Astrocyte (in vitro differentiated cells and primary cell): ENCODE measurements at regions not wholly inside any gene's neighbourhood (a gene's known extent, or its start where the extent isn't known, plus 50 kb on each side); places are given as distances from the start of the nearest gene placed in this dataset.

Experiments
- DNase-seq: peaks from one replicate; pipeline ENCODE4 v3.0.0-alpha.2; 2010; ENCODE audit warnings: low read depth
- FAIRE-seq: peaks from 2 replicates; lab custom pipeline; 2011; peaks lifted over from hg19 to GRCh38; lab: Jason Lieb, UNC
- H2AFZ ChIP-seq: 2 replicates; pipeline ENCODE4 v1.6.0; 2012; ENCODE audit warnings: low read depth, low read length, inconsistent platforms
- H3K27ac ChIP-seq: 2 replicates; pipeline ENCODE4 v1.5.1; 2011; ENCODE audit warnings: low read depth, low read length, inconsistent platforms
- H3K27me3 ChIP-seq: 2 replicates; pipeline ENCODE4 v1.6.0; 2011; ENCODE audit warnings: low read length, inconsistent platforms; ENCODE audit not compliant: insufficient read depth
- H3K36me3 ChIP-seq: 2 replicates; pipeline ENCODE4 v1.5.1; 2011; ENCODE audit warnings: low read length, inconsistent platforms; ENCODE audit not compliant: insufficient read depth
- H3K4me1 ChIP-seq: 2 replicates; pipeline ENCODE4 v1.5.1; 2011; ENCODE audit warnings: low read length, inconsistent platforms; ENCODE audit not compliant: insufficient read depth
- H3K4me2 ChIP-seq: 2 replicates; pipeline ENCODE4 v1.6.0; 2012; ENCODE audit warnings: low read length, inconsistent platforms
- H3K4me3 ChIP-seq: 2 replicates; pipeline ENCODE4 v1.5.1; 2011; ENCODE audit warnings: low read depth, mild to moderate bottlenecking, low read length, inconsistent platforms; ENCODE audit not compliant: insufficient read depth
- H3K79me2 ChIP-seq: 2 replicates; pipeline ENCODE4 v1.6.0; 2012; ENCODE audit warnings: mild to moderate bottlenecking, low read length, inconsistent platforms; ENCODE audit not compliant: insufficient read depth
- H3K9ac ChIP-seq: 2 replicates; pipeline ENCODE4 v1.6.0; 2012; ENCODE audit warnings: mild to moderate bottlenecking, low read length, inconsistent platforms
- H3K9me3 ChIP-seq: 2 replicates; pipeline ENCODE4 v1.5.1; 2012; ENCODE audit warnings: low read depth, mild to moderate bottlenecking, low read length, inconsistent platforms; ENCODE audit not compliant: insufficient read depth
- H4K20me1 ChIP-seq: 2 replicates; pipeline ENCODE4 v1.6.0; 2012; ENCODE audit warnings: low read length, inconsistent platforms; ENCODE audit not compliant: insufficient read depth
- H3K27ac Mint-ChIP-seq: one replicate; pipeline ENCODE4 v1.8.0; 2021; ENCODE audit warnings: mild to moderate bottlenecking, mixed read lengths; ENCODE audit not compliant: unreplicated experiment
- H3K27me3 Mint-ChIP-seq: one replicate; pipeline ENCODE4 v1.8.0; 2021; ENCODE audit warnings: low read depth, mixed read lengths; ENCODE audit not compliant: unreplicated experiment
- H3K36me3 Mint-ChIP-seq: one replicate; pipeline ENCODE4 v1.8.0; 2021; ENCODE audit warnings: low read depth, mixed read lengths; ENCODE audit not compliant: unreplicated experiment
- H3K4me1 Mint-ChIP-seq: one replicate; pipeline ENCODE4 v1.8.0; 2021; ENCODE audit warnings: low read depth, mixed read lengths; ENCODE audit not compliant: unreplicated experiment
- H3K4me3 Mint-ChIP-seq: one replicate; pipeline ENCODE4 v1.8.0; 2021; ENCODE audit warnings: mild to moderate bottlenecking, moderate library complexity, mixed read lengths; ENCODE audit not compliant: unreplicated experiment
- H3K9me3 Mint-ChIP-seq: one replicate; pipeline ENCODE4 v1.8.0; 2021; ENCODE audit warnings: mild to moderate bottlenecking, mixed read lengths; ENCODE audit not compliant: unreplicated experiment
- EZH2 ChIP-seq: IDR thresholded peaks from 2 replicates; pipeline ENCODE4 v1.6.1; 2012; ENCODE audit warnings: mild to moderate bottlenecking, low read length, inconsistent platforms; ENCODE audit not compliant: insufficient read depth
- TF ChIP-seq, protein P1 (sequence below): IDR thresholded peaks from 2 replicates; pipeline ENCODE4 v1.5.1; 2011; ENCODE audit warnings: low read depth, mild to moderate bottlenecking, inconsistent platforms, low read length, moderate library complexity; ENCODE audit not compliant: insufficient read depth

DNA sequence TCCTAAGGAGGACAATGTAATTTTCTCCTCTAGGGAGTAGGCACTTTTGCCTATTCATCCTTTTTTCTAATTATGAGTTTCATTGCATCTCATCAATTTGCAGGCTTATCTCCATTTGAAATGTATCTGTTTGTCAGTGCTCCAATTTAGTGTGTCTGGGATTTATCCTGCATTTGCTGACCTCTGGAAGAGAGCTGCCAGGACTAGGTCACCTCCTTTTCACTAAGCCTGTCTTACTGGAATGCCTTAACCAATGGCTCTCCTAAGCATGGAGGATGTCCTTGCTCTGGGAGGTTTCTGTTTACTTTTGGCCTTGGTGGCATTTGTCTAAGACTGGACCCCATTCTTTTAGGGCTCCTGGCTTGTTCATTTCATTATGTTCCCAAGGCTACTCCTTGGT is 261.5 kb downstream of the NEBL start:
- TF ChIP-seq EZH2 = no peak
- TF ChIP-seq, protein P1, sequence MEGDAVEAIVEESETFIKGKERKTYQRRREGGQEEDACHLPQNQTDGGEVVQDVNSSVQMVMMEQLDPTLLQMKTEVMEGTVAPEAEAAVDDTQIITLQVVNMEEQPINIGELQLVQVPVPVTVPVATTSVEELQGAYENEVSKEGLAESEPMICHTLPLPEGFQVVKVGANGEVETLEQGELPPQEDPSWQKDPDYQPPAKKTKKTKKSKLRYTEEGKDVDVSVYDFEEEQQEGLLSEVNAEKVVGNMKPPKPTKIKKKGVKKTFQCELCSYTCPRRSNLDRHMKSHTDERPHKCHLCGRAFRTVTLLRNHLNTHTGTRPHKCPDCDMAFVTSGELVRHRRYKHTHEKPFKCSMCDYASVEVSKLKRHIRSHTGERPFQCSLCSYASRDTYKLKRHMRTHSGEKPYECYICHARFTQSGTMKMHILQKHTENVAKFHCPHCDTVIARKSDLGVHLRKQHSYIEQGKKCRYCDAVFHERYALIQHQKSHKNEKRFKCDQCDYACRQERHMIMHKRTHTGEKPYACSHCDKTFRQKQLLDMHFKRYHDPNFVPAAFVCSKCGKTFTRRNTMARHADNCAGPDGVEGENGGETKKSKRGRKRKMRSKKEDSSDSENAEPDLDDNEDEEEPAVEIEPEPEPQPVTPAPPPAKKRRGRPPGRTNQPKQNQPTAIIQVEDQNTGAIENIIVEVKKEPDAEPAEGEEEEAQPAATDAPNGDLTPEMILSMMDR = no peak
- peaks cover under 1% of the 10 kb centered on the region for H3K4me1 Mint-ChIP-seq
- Histone ChIP-seq H3K27me3 (no peaks in the 10 kb centered on the region), H3K4me3 (no peak overlapping the region), H3K4me2 (no peak overlapping the region), H4K20me1 (no peaks in the 10 kb centered on the region), H2AFZ (no peak overlapping the region), H3K27ac (no peak overlapping the region), H3K9me3 (no peaks in the 10 kb centered on the region), H3K4me1 (no peaks in the 10 kb centered on the region), H3K79me2 (no peaks in the 10 kb centered on the region), H3K36me3 (no peaks in the 10 kb centered on the region), H3K9ac (no peak overlapping the region)
- FAIRE-seq = no peak
- DNase-seq = no peak
- no peaks in the 10 kb centered on the region for H3K27me3 Mint-ChIP-seq
- H3K36me3 Mint-ChIP-seq = no peaks in the 10 kb centered on the region
- H3K27ac Mint-ChIP-seq = no peak overlapping the region
- no peaks in the 10 kb centered on the region for H3K9me3 Mint-ChIP-seq
- no peak overlapping the region for H3K4me3 Mint-ChIP-seq

DNA sequence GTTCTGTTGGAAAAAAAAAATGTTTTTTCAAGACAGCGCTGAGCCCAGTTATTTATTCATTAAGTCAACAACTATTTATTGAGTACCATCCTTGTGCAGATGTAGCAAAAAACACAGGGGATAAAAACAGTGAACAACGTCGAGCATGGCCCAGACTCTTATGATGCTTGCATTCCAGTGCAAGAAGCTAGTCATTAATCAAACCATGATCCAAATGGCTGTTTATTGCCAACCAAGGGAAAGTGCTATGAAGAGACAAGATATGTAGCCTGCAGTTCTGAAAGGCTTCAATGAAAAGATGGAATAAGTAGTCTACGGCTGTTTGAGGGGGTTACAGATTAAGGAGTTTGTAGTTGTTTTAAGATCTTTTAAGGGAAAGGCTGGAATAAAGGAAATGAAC is 262.3 kb downstream of the NEBL start:
- no peaks in the 10 kb centered on the region for H3K79me2 ChIP-seq

DNA sequence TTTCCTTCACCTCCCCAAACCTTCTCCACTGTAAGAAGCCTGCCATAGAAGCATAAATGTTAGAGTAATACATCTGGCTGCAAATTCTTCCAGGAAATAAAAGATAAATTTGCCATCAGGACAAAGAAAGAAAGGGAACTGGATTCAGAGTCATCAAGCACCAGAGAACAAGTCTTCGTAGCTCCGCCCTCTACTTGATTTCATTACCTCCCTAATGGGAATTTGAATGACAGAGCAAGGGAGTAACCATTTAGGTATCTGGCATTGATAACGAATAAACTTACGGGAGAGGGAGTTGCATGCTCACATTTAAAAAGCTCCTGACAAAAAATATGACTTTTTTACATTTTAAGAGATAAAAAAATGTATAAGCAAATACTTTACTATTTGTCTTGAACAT is 263.4 kb downstream of the NEBL start:
- no peaks in the 10 kb centered on the region for H3K4me1 ChIP-seq
- H3K27me3 ChIP-seq = no peaks in the 10 kb centered on the region
- no peaks in the 10 kb centered on the region for H3K9me3 ChIP-seq
- no peak overlapping the region for H3K27ac Mint-ChIP-seq
- H3K36me3 ChIP-seq = no peaks in the 10 kb centered on the region
- DNase-seq (no peak), FAIRE-seq (no peak)
- no peaks in the 10 kb centered on the region for H3K9me3 Mint-ChIP-seq
- TF ChIP-seq, protein P1 = no peak
- no peak for TF ChIP-seq EZH2
- no peaks in the 10 kb centered on the region for H3K27me3 Mint-ChIP-seq
- no peak overlapping the region for H3K27ac ChIP-seq
- no peak overlapping the region for H3K9ac ChIP-seq
- H3K36me3 Mint-ChIP-seq = no peaks in the 10 kb centered on the region
- no peaks in the 10 kb centered on the region for H3K79me2 ChIP-seq
- no peak overlapping the region for H3K4me3 ChIP-seq
- no peak overlapping the region for H3K4me3 Mint-ChIP-seq
- H4K20me1 ChIP-seq = no peaks in the 10 kb centered on the region
- H2AFZ ChIP-seq = no peak overlapping the region
- peaks cover 8% of the 10 kb centered on the region for H3K4me1 Mint-ChIP-seq
- H3K4me2 ChIP-seq = no peak overlapping the region

More for the DNA sequence above, 262.3 kb downstream of the NEBL start:
- H3K36me3 Mint-ChIP-seq = no peaks in the 10 kb centered on the region
- no peak overlapping the region for H3K27ac Mint-ChIP-seq
- Histone ChIP-seq H4K20me1 (no peaks in the 10 kb centered on the region), H3K36me3 (no peaks in the 10 kb centered on the region), H3K4me3 (no peak overlapping the region), H2AFZ (no peak overlapping the region), H3K9me3 (no peaks in the 10 kb centered on the region), H3K27me3 (no peaks in the 10 kb centered on the region), H3K27ac (no peak overlapping the region), H3K4me2 (no peak overlapping the region), H3K4me1 (no peaks in the 10 kb centered on the region), H3K9ac (no peak overlapping the region)
- DNase-seq = no peak
- no peaks in the 10 kb centered on the region for H3K27me3 Mint-ChIP-seq
- H3K4me1 Mint-ChIP-seq = peaks cover 6% of the 10 kb centered on the region
- TF ChIP-seq, protein P1 = no peak
- no peak for TF ChIP-seq EZH2
- no peaks in the 10 kb centered on the region for H3K9me3 Mint-ChIP-seq
- no peak overlapping the region for H3K4me3 Mint-ChIP-seq
- FAIRE-seq = no peak
